Frontal cortex (tissue), 3 donors: ENCODE measurements at regions not wholly inside any gene's neighbourhood (a gene's known extent, or its start where the extent isn't known, plus 50 kb on each side); places are given as distances from the start of the nearest gene placed in this dataset.

Experiments
- DNase-seq, 2 donors: peaks; one replicate each; pipeline ENCODE4 v3.0.0; 2012; ENCODE audit warnings: low spot score in 2 of 2
- FAIRE-seq: peaks from 2 replicates; lab custom pipeline; 2012; peaks lifted over from hg19 to GRCh38; lab: Jason Lieb, UNC
- donor health status: control.
- donor health status: control.
- donor health status: control.

DNA sequence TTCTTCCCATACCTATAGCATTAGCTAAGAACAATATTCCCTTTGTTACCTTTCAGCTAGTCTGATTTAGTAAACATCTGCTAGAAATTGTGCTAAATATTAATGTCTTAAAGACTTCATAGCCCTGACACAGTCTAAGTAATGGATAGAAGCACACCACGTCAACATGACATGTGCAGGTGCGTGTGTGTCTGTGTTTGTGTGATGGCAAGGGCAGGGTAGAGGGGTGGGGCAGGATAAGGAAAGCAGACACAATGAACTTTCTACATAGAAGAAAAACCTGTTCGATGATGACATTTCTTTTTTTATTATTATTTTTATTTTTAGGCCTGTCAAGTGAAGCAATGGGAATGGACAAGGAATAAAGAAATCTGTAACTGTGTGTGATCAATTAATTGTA, 223.3 kb downstream of the NOL4 start:
- DNase-seq (no peak), FAIRE-seq (no peak)

DNA sequence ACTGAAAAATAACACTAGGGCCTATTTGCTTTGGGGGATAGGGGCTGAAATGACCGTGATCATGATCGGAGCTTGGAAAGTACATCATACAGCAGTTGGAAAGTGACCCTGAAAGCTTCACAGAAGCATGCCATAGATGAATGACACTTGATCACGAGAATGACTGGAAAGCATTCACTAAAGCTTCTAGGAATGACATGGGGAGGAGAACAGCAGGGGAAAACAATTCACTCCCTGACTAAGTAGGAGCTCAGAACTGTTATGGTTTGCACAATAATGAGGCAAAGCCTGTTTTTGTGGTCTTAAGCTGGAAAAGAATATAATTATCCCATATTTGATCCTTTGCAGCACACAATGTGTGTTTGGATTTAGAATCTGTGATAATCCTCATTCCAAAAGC, 237.5 kb downstream of the NOL4 start:
- FAIRE-seq: no peak
- no peak for DNase-seq

- DNase-seq: no peak
- no peak for FAIRE-seq
These were observed 241.6 kb downstream of the NOL4 start for GRCh38 chr18:33983126-33983525.

GRCh38 chr18:33960417-33960816, 264.3 kb downstream of the NOL4 start:
- no peak for DNase-seq
- no peak for FAIRE-seq

GRCh38 chr18:33959609-33960008, 265.1 kb downstream of the NOL4 start:
- DNase-seq (no peak), FAIRE-seq (no peak)

- FAIRE-seq: no peak
- DNase-seq: no peak
These were observed 267.0 kb downstream of the NOL4 start for GRCh38 chr18:33957707-33958106.

DNA sequence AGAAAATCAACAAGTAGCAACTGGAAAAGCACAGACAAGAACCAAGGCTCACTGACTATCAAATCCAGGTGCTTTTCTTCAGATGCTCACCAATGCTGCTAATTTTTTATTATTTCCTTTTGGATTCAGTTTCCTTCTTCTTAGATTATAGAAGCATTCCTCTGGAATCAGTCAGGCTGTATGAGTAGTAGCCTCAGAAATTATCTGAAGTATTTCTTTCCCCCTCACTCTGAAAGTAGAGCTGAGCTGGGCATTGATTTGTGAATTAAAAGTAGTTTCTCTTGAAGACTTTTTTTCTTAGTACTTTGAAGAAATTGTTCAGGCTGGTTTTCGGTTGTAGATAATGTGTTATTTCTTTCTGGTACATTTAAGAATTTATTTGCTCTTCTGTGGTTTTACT, 273.7 kb downstream of the NOL4 start:
- FAIRE-seq (no peak), DNase-seq (no peak)

DNA sequence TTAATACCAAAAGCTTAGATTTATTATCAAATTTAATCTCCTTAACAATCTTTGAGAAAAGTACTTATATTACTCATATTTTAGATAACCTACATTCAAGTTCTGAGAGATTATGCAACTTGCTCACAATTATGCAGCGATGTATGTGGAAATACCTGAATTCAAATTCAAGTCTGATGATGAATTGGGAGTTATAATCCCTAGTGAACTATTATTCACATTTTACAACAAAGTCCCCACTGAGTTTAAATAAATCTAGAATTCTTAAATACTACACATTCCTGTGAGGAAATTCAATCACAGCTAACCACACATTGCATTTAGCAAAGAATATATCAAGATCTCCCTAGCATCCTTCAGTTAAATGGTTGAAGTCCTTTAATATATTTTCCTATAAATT, 278.4 kb downstream of the NOL4 start:
- FAIRE-seq (no peak), DNase-seq (no peak)

- DNase-seq (no peak), FAIRE-seq (no peak)
These were observed 280.2 kb downstream of the NOL4 start for GRCh38 chr18:33944493-33944892.

DNA sequence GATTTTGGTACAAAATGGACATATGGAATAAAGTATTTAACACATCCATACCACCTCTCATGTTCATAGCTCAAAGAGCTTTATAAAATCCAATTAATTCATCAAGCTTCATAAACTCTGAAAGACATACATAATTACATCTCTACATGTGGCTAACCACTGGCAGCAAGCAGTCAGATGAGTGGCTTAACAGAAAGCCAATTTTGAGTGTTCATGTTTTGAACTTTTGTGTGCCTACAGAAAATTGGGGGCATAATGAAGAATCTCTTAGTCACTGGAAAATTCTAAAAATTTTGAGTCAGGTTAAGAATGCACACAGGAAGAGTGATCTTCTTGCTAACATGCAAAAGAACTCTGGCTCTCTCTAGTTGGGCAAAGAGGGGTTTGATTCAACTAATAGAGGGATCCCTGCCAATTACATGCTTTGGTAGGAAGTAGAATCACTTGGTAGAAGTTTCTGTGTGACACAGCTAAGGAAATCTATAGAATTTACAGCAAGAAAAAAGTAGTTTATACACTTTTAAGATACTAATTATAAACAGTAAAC, 287.4 kb downstream of the NOL4 start:
- no peak for FAIRE-seq

DNA sequence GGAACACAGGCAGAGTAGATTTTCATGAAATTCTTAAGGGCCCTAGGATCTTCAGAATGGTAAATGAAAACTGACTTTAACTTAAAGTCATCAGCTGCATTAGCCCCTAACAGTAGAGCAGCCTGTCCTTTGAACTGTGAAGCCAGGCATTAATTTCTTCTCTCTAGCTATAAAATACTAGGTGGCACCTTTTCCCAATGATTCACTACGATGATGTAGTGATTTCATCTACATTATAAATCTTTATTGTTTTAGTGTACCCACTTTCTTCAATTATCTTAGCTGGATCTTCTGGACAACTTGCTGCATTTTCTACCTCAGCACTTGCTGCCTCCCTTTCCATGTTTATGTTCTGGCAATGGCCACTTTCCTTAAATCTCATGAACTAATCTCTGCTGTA, 290.5 kb downstream of the NOL4 start:
- no peak for FAIRE-seq
- no peak for DNase-seq

More for the DNA sequence above, 287.4 kb downstream of the NOL4 start:
- DNase-seq: no peak

GRCh38 chr18:33928231-33928630, 296.5 kb downstream of the NOL4 start:
- no peak for FAIRE-seq
- no peak for DNase-seq

- no peak for FAIRE-seq
- DNase-seq: no peak
These were observed 300.1 kb downstream of the NOL4 start for GRCh38 chr18:33924576-33924975.

GRCh38 chr18:33923980-33924379, 300.7 kb downstream of the NOL4 start:
- FAIRE-seq (no peak), DNase-seq (no peak)

- DNase-seq: no peak
- FAIRE-seq: no peak
These were observed 306.1 kb downstream of the NOL4 start for GRCh38 chr18:33918571-33918970.

DNA sequence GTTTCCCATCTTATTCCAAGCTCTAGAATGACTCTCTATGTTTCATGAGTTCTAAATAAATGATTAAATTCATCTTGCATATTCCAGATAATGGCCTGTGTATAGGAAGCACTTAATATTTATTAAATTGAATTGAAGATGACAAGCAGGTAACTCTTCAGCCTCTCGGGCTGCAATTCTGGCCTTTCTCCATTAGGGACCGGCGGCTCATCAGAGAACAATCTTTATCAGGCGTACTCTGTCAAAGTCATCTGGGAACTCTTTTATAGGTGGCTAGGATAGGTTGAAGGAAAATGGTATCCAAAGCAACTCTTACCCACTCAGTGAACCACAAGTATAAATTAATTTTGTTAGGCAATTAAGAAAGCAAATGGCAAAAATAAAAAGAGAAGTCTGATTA, 308.5 kb downstream of the NOL4 start:
- FAIRE-seq (no peak), DNase-seq (no peak)

DNA sequence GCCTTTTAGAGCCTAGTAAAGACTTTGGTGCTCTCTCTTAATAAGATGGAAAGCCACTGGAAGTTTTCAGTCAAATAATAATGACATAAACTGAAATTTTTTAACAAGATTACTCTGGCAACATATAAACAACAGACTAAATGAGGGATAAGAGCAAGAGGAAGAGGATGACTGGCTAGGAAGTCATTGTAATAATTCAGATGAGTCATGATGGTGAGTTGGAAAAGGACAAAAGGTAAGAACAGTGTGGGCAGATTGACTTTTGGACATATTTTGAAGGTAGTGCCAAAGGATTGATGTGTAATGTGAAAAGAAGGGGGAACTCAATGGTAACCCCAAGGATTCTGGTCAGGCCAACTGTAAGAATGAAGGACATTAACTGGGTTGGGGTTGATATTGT, 310.3 kb downstream of the NOL4 start:
- no peak for FAIRE-seq
- DNase-seq: no peak

GRCh38 chr18:33906046-33906445, 318.7 kb downstream of the NOL4 start:
- FAIRE-seq (no peak), DNase-seq (no peak)

GRCh38 chr18:33901894-33902512, 322.7 kb downstream of the NOL4 start:
- FAIRE-seq: peak; percentile 10

GRCh38 chr18:33900638-33901037, 322.6 kb downstream of the ASXL3 start:
- FAIRE-seq (no peak), DNase-seq (no peak)

More at GRCh38 chr18:33901894-33902512, 322.7 kb downstream of the NOL4 start:
- DNase-seq: no peak

GRCh38 chr18:33898427-33898826, 320.4 kb downstream of the ASXL3 start:
- DNase-seq (no peak), FAIRE-seq (no peak)

DNA sequence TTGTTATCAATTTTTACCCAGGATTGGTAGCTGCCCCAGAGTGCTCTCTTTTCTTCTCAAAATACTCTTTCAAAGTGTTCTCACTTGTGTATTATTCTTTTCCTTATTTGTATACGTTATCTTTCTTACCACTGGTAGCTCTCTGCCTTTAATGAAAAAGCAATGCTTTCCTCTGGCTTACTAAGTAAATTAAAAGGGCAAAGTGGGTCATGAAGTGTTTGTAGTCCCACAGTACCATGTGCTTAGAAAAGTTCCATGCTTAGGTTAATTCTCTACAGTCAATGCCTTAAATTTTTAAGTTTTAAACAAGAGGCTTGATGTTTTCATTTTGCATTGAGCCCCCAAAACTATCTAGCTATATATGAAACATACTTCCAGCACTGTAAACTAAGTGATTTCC, 300.2 kb downstream of the ASXL3 start:
- FAIRE-seq (no peak), DNase-seq (no peak)
